Gastrocnemius medialis (tissue), 4 donors: ENCODE measurements at regions not wholly inside any gene's neighbourhood (a gene's known extent, or its start where the extent isn't known, plus 50 kb on each side); places are given as distances from the start of the nearest gene placed in this dataset.

Experiments used
- POLR2A ChIP-seq, 2 donors: fragments of 450-650 bp; IDR thresholded peaks; one replicate each; pipeline ENCODE4 v1.6.1; 2017; ENCODE audit warnings: antibody characterized with exemption in 2 of 2, mild to moderate bottlenecking in 2 of 2, moderate library complexity in 2 of 2
- TF ChIP-seq, protein P1 (sequence below), 5 experiments: fragments of 450-650 bp in 3 of 5; fragments of 200-600 bp in 2 of 5; sonication (generic) in 2 of 5; IDR thresholded peaks in 4 of 5; conservative IDR thresholded peaks in 1 of 5; 1 replicate in 4 of 5; 2 replicates in 1 of 5; pipeline ENCODE4 v1.5.1; 2016 to 2019; ENCODE audit warnings: antibody characterized with exemption in 5 of 5, mild to moderate bottlenecking in 3 of 5, moderate library complexity in 3 of 5

DNA sequence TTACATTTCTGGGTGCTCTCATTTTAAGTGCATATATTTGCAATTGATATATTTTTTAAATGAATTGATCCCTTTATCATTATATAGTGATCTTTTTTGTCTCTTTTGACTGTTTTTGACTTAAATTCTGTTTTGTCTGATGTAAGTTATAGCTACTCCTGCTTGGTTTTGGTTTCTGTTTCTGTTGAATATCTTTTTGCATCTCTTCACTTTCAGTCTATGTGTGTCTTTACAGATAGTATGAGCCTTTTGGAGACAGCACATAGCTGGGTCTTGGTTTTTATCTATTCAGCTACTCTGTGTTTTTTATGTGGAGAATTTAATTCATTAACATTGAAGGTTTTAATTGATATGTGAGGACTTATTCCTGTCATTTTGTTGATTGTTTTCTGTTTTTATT is 311.3 kb downstream of the SPATA31D1 start:
- TF ChIP-seq, protein P1, sequence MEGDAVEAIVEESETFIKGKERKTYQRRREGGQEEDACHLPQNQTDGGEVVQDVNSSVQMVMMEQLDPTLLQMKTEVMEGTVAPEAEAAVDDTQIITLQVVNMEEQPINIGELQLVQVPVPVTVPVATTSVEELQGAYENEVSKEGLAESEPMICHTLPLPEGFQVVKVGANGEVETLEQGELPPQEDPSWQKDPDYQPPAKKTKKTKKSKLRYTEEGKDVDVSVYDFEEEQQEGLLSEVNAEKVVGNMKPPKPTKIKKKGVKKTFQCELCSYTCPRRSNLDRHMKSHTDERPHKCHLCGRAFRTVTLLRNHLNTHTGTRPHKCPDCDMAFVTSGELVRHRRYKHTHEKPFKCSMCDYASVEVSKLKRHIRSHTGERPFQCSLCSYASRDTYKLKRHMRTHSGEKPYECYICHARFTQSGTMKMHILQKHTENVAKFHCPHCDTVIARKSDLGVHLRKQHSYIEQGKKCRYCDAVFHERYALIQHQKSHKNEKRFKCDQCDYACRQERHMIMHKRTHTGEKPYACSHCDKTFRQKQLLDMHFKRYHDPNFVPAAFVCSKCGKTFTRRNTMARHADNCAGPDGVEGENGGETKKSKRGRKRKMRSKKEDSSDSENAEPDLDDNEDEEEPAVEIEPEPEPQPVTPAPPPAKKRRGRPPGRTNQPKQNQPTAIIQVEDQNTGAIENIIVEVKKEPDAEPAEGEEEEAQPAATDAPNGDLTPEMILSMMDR (IDR thresholded peaks at IDR 0.05 in 4 of 5, conservative IDR thresholded peaks at IDR 0.05 in 1 of 5) = no peak
- no peak for TF ChIP-seq POLR2A (IDR thresholded peaks at IDR 0.05)
